ENCODE measurements at regions not wholly inside any gene's neighbourhood (a gene's known extent, or its start where the extent isn't known, plus 50 kb on each side); places are given as distances from the start of the nearest gene placed in this dataset.

- H3K4me3 Mint-ChIP-seq = no peak overlapping the region
- H3K27ac Mint-ChIP-seq = no peak overlapping the region
- no peaks in the 10 kb centered on the region for H3K36me3 Mint-ChIP-seq
- H3K27me3 Mint-ChIP-seq = no peaks in the 10 kb centered on the region
- no peak for DNase-seq
- no peaks in the 10 kb centered on the region for H3K9me3 Mint-ChIP-seq
- no peaks in the 10 kb centered on the region for H3K4me1 Mint-ChIP-seq
Observed at GRCh38 chr13:58855283-58855682, 1223.7 kb downstream of the PCDH17 start.

- Mint-ChIP-seq H3K27ac (no peak overlapping the region), H3K4me3 (no peak overlapping the region), H3K9me3 (peaks cover 1% of the 10 kb centered on the region), H3K27me3 (no peaks in the 10 kb centered on the region), H3K36me3 (no peaks in the 10 kb centered on the region), H3K4me1 (no peaks in the 10 kb centered on the region)
- no peak for DNase-seq
Observed at GRCh38 chr13:58858870-58859371, 1227.4 kb downstream of the PCDH17 start.

GRCh38 chr13:58865286-58865685 lies 1233.7 kb downstream of the PCDH17 start:
- Mint-ChIP-seq H3K9me3 (peaks cover 3% of the 10 kb centered on the region), H3K27ac (no peak overlapping the region), H3K27me3 (no peaks in the 10 kb centered on the region), H3K36me3 (no peaks in the 10 kb centered on the region), H3K4me3 (no peak overlapping the region), H3K4me1 (no peaks in the 10 kb centered on the region)
- DNase-seq = no peak

GRCh38 chr13:58869566-58869965 lies 1238.0 kb downstream of the PCDH17 start:
- Mint-ChIP-seq H3K36me3 (no peaks in the 10 kb centered on the region), H3K27ac (no peak overlapping the region), H3K27me3 (no peaks in the 10 kb centered on the region), H3K4me1 (no peaks in the 10 kb centered on the region), H3K4me3 (no peak overlapping the region), H3K9me3 (peaks cover 9% of the 10 kb centered on the region)
- DNase-seq = no peak

- no peaks in the 10 kb centered on the region for H3K4me1 Mint-ChIP-seq
Observed at GRCh38 chr13:58876473-58876872, 1244.9 kb downstream of the PCDH17 start.

GRCh38 chr13:58879114-58879513 lies 1247.6 kb downstream of the PCDH17 start:
- Mint-ChIP-seq H3K27me3 (no peaks in the 10 kb centered on the region), H3K36me3 (no peaks in the 10 kb centered on the region), H3K9me3 (peaks cover under 1% of the 10 kb centered on the region), H3K4me3 (no peak overlapping the region), H3K27ac (no peak overlapping the region), H3K4me1 (no peaks in the 10 kb centered on the region)
- no peak for DNase-seq

More at GRCh38 chr13:58876473-58876872, 1244.9 kb downstream of the PCDH17 start:
- Mint-ChIP-seq H3K9me3 (peaks cover 6% of the 10 kb centered on the region), H3K27ac (no peak overlapping the region), H3K4me3 (no peak overlapping the region), H3K27me3 (no peaks in the 10 kb centered on the region), H3K36me3 (no peaks in the 10 kb centered on the region)
- no peak for DNase-seq

GRCh38 chr13:58882516-58882915 lies 1251.0 kb downstream of the PCDH17 start:
- no peak overlapping the region for H3K4me3 Mint-ChIP-seq
- H3K27ac Mint-ChIP-seq = no peak overlapping the region
- DNase-seq = no peak
- H3K4me1 Mint-ChIP-seq = no peaks in the 10 kb centered on the region
- no peaks in the 10 kb centered on the region for H3K27me3 Mint-ChIP-seq
- no peaks in the 10 kb centered on the region for H3K36me3 Mint-ChIP-seq
- peaks cover 2% of the 10 kb centered on the region for H3K9me3 Mint-ChIP-seq

GRCh38 chr13:58883405-58883804 lies 1251.9 kb downstream of the PCDH17 start:
- H3K9me3 Mint-ChIP-seq = peaks cover 2% of the 10 kb centered on the region
- H3K4me3 Mint-ChIP-seq = no peak overlapping the region
- no peak overlapping the region for H3K27ac Mint-ChIP-seq
- no peaks in the 10 kb centered on the region for H3K4me1 Mint-ChIP-seq
- DNase-seq = no peak
- H3K36me3 Mint-ChIP-seq = no peaks in the 10 kb centered on the region
- no peaks in the 10 kb centered on the region for H3K27me3 Mint-ChIP-seq

- Mint-ChIP-seq H3K27ac (no peak overlapping the region), H3K4me3 (no peak overlapping the region), H3K36me3 (no peaks in the 10 kb centered on the region), H3K4me1 (no peaks in the 10 kb centered on the region), H3K27me3 (no peaks in the 10 kb centered on the region), H3K9me3 (peaks cover 2% of the 10 kb centered on the region)
- no peak for DNase-seq
Observed at GRCh38 chr13:58884353-58885209, 1253.0 kb downstream of the PCDH17 start.

- Mint-ChIP-seq H3K27me3 (no peaks in the 10 kb centered on the region), H3K36me3 (no peaks in the 10 kb centered on the region), H3K4me3 (no peak overlapping the region), H3K27ac (no peak overlapping the region), H3K4me1 (no peaks in the 10 kb centered on the region), H3K9me3 (peaks cover 2% of the 10 kb centered on the region)
- DNase-seq = no peak
Observed at GRCh38 chr13:58889474-58889873, 1257.9 kb downstream of the PCDH17 start.

GRCh38 chr13:58893396-58893795 lies 1261.9 kb downstream of the PCDH17 start:
- DNase-seq = no peak
- Mint-ChIP-seq H3K4me1 (no peaks in the 10 kb centered on the region), H3K4me3 (no peak overlapping the region), H3K36me3 (no peaks in the 10 kb centered on the region), H3K27ac (no peak overlapping the region), H3K27me3 (no peaks in the 10 kb centered on the region), H3K9me3 (no peaks in the 10 kb centered on the region)

- Mint-ChIP-seq H3K27me3 (no peaks in the 10 kb centered on the region), H3K4me3 (no peak overlapping the region), H3K9me3 (no peaks in the 10 kb centered on the region), H3K36me3 (no peaks in the 10 kb centered on the region), H3K4me1 (no peaks in the 10 kb centered on the region), H3K27ac (no peak overlapping the region)
- DNase-seq = no peak
Observed at GRCh38 chr13:58906329-58907007, 1257.3 kb downstream of the DIAPH3 start.

GRCh38 chr13:58907347-58907746 lies 1256.4 kb downstream of the DIAPH3 start:
- Mint-ChIP-seq H3K36me3 (no peaks in the 10 kb centered on the region), H3K27ac (no peak overlapping the region)

GRCh38 chr13:58908019-58908679 lies 1255.6 kb downstream of the DIAPH3 start:
- no peak for DNase-seq
- no peaks in the 10 kb centered on the region for H3K9me3 Mint-ChIP-seq
- no peaks in the 10 kb centered on the region for H3K36me3 Mint-ChIP-seq
- H3K4me1 Mint-ChIP-seq = no peaks in the 10 kb centered on the region
- H3K27ac Mint-ChIP-seq = no peak overlapping the region
- no peak overlapping the region for H3K4me3 Mint-ChIP-seq
- no peaks in the 10 kb centered on the region for H3K27me3 Mint-ChIP-seq

More at GRCh38 chr13:58907347-58907746, 1256.4 kb downstream of the DIAPH3 start:
- no peaks in the 10 kb centered on the region for H3K9me3 Mint-ChIP-seq
- H3K27me3 Mint-ChIP-seq = no peaks in the 10 kb centered on the region
- H3K4me3 Mint-ChIP-seq = no peak overlapping the region
- no peaks in the 10 kb centered on the region for H3K4me1 Mint-ChIP-seq
- no peak for DNase-seq

GRCh38 chr13:58919551-58919950 lies 1244.2 kb downstream of the DIAPH3 start:
- H3K9me3 Mint-ChIP-seq = no peaks in the 10 kb centered on the region
- H3K36me3 Mint-ChIP-seq = no peaks in the 10 kb centered on the region
- H3K27me3 Mint-ChIP-seq = no peaks in the 10 kb centered on the region
- no peak overlapping the region for H3K4me3 Mint-ChIP-seq
- DNase-seq = no peak
- no peak overlapping the region for H3K27ac Mint-ChIP-seq
- H3K4me1 Mint-ChIP-seq = no peaks in the 10 kb centered on the region
